ENCODE measurements at regions not wholly inside any gene's neighbourhood (a gene's known extent, or its start where the extent isn't known, plus 50 kb on each side); places are given as distances from the start of the nearest gene placed in this dataset.

GRCh38 chr3:13159890-13160289 is 86.7 kb upstream of the IQSEC1 start:
- Histone ChIP-seq H3K27me3 (ENCODE audit: insufficient read depth, poor library complexity, severe bottlenecking) (no peaks in the 10 kb centered on the region), H3K27ac (replicated peaks) (no peak overlapping the region), H3K4me3 (replicated peaks; ENCODE audit: insufficient read depth, low read length) (no peak overlapping the region)
- TF ChIP-seq REST (IDR thresholded peaks at IDR 0.05; ENCODE audit: insufficient replicate concordance, low read depth) (no peak), CTCF (IDR thresholded peaks at IDR 0.05; ENCODE audit: insufficient read depth, low read length) (no peak), SPI1 (IDR thresholded peaks at IDR 0.05; ENCODE audit: borderline replicate concordance, low read depth) (no peak), POLR2AphosphoS5 (IDR thresholded peaks at IDR 0.05; ENCODE audit: low read depth) (no peak), GABPA (IDR thresholded peaks at IDR 0.05; ENCODE audit: low read depth) (no peak)
- no peak for DNase-seq (ENCODE audit: low read depth in 1 of 2, low spot score in 1 of 2)

- no peaks in the 10 kb centered on the region for H3K27me3 ChIP-seq (ENCODE audit: insufficient read depth, poor library complexity, severe bottlenecking)
Measured at GRCh38 chr3:13158871-13159270, 85.6 kb upstream of the IQSEC1 start.

GRCh38 chr3:13158408-13158807 is 85.2 kb upstream of the IQSEC1 start:
- DNase-seq (ENCODE audit: low read depth in 1 of 2, low spot score in 1 of 2), result no peak
- TF ChIP-seq CTCF (IDR thresholded peaks at IDR 0.05; ENCODE audit: insufficient read depth, low read length) (no peak), REST (IDR thresholded peaks at IDR 0.05; ENCODE audit: insufficient replicate concordance, low read depth) (no peak), GABPA (IDR thresholded peaks at IDR 0.05; ENCODE audit: low read depth) (no peak), SPI1 (IDR thresholded peaks at IDR 0.05; ENCODE audit: borderline replicate concordance, low read depth) (no peak), POLR2AphosphoS5 (IDR thresholded peaks at IDR 0.05; ENCODE audit: low read depth) (no peak)
- Histone ChIP-seq H3K4me3 (replicated peaks; ENCODE audit: insufficient read depth, low read length) (no peak overlapping the region), H3K27ac (replicated peaks) (no peak overlapping the region), H3K27me3 (ENCODE audit: insufficient read depth, poor library complexity, severe bottlenecking) (no peaks in the 10 kb centered on the region)

More at GRCh38 chr3:13158871-13159270, 85.6 kb upstream of the IQSEC1 start:
- no peak for TF ChIP-seq CTCF (IDR thresholded peaks at IDR 0.05; ENCODE audit: insufficient read depth, low read length)
- no peak overlapping the region for H3K4me3 ChIP-seq (replicated peaks; ENCODE audit: insufficient read depth, low read length)
- no peak overlapping the region for H3K27ac ChIP-seq (replicated peaks)
- no peak for DNase-seq (ENCODE audit: low read depth in 1 of 2, low spot score in 1 of 2)

- no peak overlapping the region for H3K4me3 ChIP-seq (replicated peaks; ENCODE audit: insufficient read depth, low read length)
- H3K27me3 ChIP-seq (ENCODE audit: insufficient read depth, poor library complexity, severe bottlenecking), result no peaks in the 10 kb centered on the region
- H3K27ac ChIP-seq (replicated peaks), result no peak overlapping the region
- TF ChIP-seq SPI1 (IDR thresholded peaks at IDR 0.05; ENCODE audit: borderline replicate concordance, low read depth) (no peak), CTCF (IDR thresholded peaks at IDR 0.05; ENCODE audit: insufficient read depth, low read length) (no peak), REST (IDR thresholded peaks at IDR 0.05; ENCODE audit: insufficient replicate concordance, low read depth) (no peak), GABPA (IDR thresholded peaks at IDR 0.05; ENCODE audit: low read depth) (no peak), POLR2AphosphoS5 (IDR thresholded peaks at IDR 0.05; ENCODE audit: low read depth) (no peak)
- no peak for DNase-seq (ENCODE audit: low read depth in 1 of 2, low spot score in 1 of 2)
Measured at GRCh38 chr3:13157986-13158385, 84.8 kb upstream of the IQSEC1 start.

All from HL-60 (cell line).